IMR-90 (cell line): ENCODE measurements at regions not wholly inside any gene's neighbourhood (a gene's known extent, or its start where the extent isn't known, plus 50 kb on each side); places are given as distances from the start of the nearest gene placed in this dataset.
A peak's percentile ranks its signal among the peaks of the same experiment; 100 is the strongest.

Source experiments
- ATAC-seq: fragments of 200-7000 bp; cut with Tn5 transposase; 2 replicates; pipeline ENCODE4 v1.9.1; 2020; ENCODE audit warnings: low read depth, mild to moderate bottlenecking, moderate library complexity
- BruUV-seq: library from RNA; stranded (reverse); fragments of 400-500 nt; replicated peaks from 2 replicates; lab custom pipeline; 2021; lab: Mats Ljungman, UMichigan
- CTCF ChIA-PET: fragments of 300-600 bp; formaldehyde crosslinking; extraction: SDS; loops from one replicate; lab custom pipeline; 2021; ENCODE audit warnings: antibody characterized with exemption; lab: Yijun Ruan, JAX
- POLR2A ChIA-PET: fragments of 300-600 bp; sonication (Branson Sonifier 250); formaldehyde crosslinking; loops from one replicate; lab custom pipeline; 2022; ENCODE audit warnings: antibody characterized with exemption; ENCODE audit not compliant: unreplicated experiment; lab: Charles Lee
- DNase-seq: peaks from one replicate; pipeline ENCODE4 v3.0.0; 2013
- H2AFZ ChIP-seq: replicated peaks from 2 replicates; pipeline ENCODE3; 2013; ENCODE audit warnings: low read length, mild to moderate bottlenecking; ENCODE audit not compliant: poor library complexity
- H2AK5ac ChIP-seq: 2 replicates; pipeline ENCODE4 v1.6.1; 2013; ENCODE audit warnings: low read depth, low read length, inconsistent platforms
- H2AK9ac ChIP-seq: replicated peaks from 2 replicates; pipeline ENCODE3; 2013; ENCODE audit warnings: mild to moderate bottlenecking, low read depth, low read length, moderate library complexity; ENCODE audit not compliant: poor library complexity
- H2BK120ac ChIP-seq: 2 replicates; pipeline ENCODE4 v1.6.1; 2013; ENCODE audit warnings: low read depth, low read length, inconsistent platforms
- H2BK15ac ChIP-seq: 3 replicates; pipeline ENCODE4 v1.6.1; 2013; ENCODE audit warnings: low read depth, low read length, inconsistent platforms
- H2BK20ac ChIP-seq: 2 replicates; pipeline ENCODE4 v1.6.1; 2013; ENCODE audit warnings: low read depth, mild to moderate bottlenecking, inconsistent platforms, low read length, moderate library complexity
- H2BK5ac ChIP-seq: 2 replicates; pipeline ENCODE4 v1.6.1; 2013; ENCODE audit warnings: mild to moderate bottlenecking, low read depth, low read length, inconsistent platforms; ENCODE audit not compliant: poor library complexity, severe bottlenecking
- H3K14ac ChIP-seq: replicated peaks from 2 replicates; pipeline ENCODE4 v1.6.1; 2013; ENCODE audit warnings: low read depth, low read length, inconsistent platforms
- H3K18ac ChIP-seq: 2 replicates; pipeline ENCODE4 v1.6.1; 2013; ENCODE audit warnings: low read depth, low read length, control low read depth
- H3K23ac ChIP-seq: 2 replicates; pipeline ENCODE4 v1.6.1; 2013; ENCODE audit warnings: low read depth, low read length, inconsistent platforms
- H3K27ac ChIP-seq: 2 replicates; pipeline ENCODE4 v1.5.1; 2013; ENCODE audit warnings: mild to moderate bottlenecking, control low read depth, low read length; ENCODE audit not compliant: insufficient read depth
- H3K27me3 ChIP-seq: 2 replicates; pipeline ENCODE4 v1.6.1; 2013; ENCODE audit warnings: low read length; ENCODE audit not compliant: control insufficient read depth, insufficient read depth
- H3K36me3 ChIP-seq: 2 replicates; pipeline ENCODE4 v1.6.1; 2013; ENCODE audit warnings: low read length, mixed read lengths; ENCODE audit not compliant: control insufficient read depth, insufficient read depth
- H3K4ac ChIP-seq: 2 replicates; pipeline ENCODE4 v1.6.1; 2013; ENCODE audit warnings: low read depth, low read length, inconsistent platforms
- H3K4me1 ChIP-seq: 2 replicates; pipeline ENCODE4 v1.6.1; 2013; ENCODE audit warnings: low read length, mixed read lengths; ENCODE audit not compliant: control insufficient read depth, insufficient read depth
- H3K4me2 ChIP-seq: 2 replicates; pipeline ENCODE4 v1.6.1; 2013; ENCODE audit warnings: low read depth, mild to moderate bottlenecking, control low read depth, low read length, moderate library complexity
- H3K4me3 ChIP-seq: 2 replicates; pipeline ENCODE4 v1.5.1; 2013; ENCODE audit warnings: low read depth, mild to moderate bottlenecking, control low read depth, low read length, moderate library complexity; ENCODE audit not compliant: insufficient read depth
- H3K56ac ChIP-seq: 2 replicates; pipeline ENCODE4 v1.6.1; 2013; ENCODE audit warnings: low read length, inconsistent platforms; ENCODE audit not compliant: insufficient read depth; ENCODE audit errors: extremely low read depth
- H3K79me1 ChIP-seq, 2 experiments: 2 replicates each; pipeline ENCODE4 v1.6.1; 2013; ENCODE audit warnings: low read length in 2 of 2, inconsistent platforms in 1 of 2, low read depth in 1 of 2
- H3K9ac ChIP-seq: 2 replicates; pipeline ENCODE4 v1.6.1; 2013; ENCODE audit warnings: low read depth, low read length, control low read depth
- H3K9me1 ChIP-seq: 2 replicates; pipeline ENCODE4 v1.6.1; 2013; ENCODE audit warnings: low read length, inconsistent platforms; ENCODE audit not compliant: insufficient read depth
- H3K9me3 ChIP-seq: 2 replicates; pipeline ENCODE4 v1.6.1; 2013; ENCODE audit warnings: low read length; ENCODE audit not compliant: control insufficient read depth, insufficient read depth
- H4K20me1 ChIP-seq: 2 replicates; pipeline ENCODE4 v1.6.1; 2013; ENCODE audit warnings: low read length, inconsistent platforms; ENCODE audit not compliant: insufficient read depth
- H4K5ac ChIP-seq: 2 replicates; pipeline ENCODE4 v1.6.1; 2013; ENCODE audit warnings: mild to moderate bottlenecking, low read depth, low read length, control low read depth
- H4K8ac ChIP-seq, 2 experiments: 2 replicates each; pipeline ENCODE4 v1.6.1; 2013; ENCODE audit warnings: low read depth in 2 of 2, low read length in 2 of 2, control low read depth in 1 of 2, inconsistent platforms in 1 of 2
- H4K91ac ChIP-seq: 2 replicates; pipeline ENCODE4 v1.6.1; 2013; ENCODE audit warnings: low read depth, low read length, inconsistent platforms; ENCODE audit not compliant: insufficient read depth
- BHLHE40 ChIP-seq: fragments of 150-350 bp; IDR thresholded peaks from 2 replicates; pipeline ENCODE4 v1.6.1; 2016; ENCODE audit warnings: mild to moderate bottlenecking, low read depth, low read length
- CTCF ChIP-seq: conservative IDR thresholded peaks from 2 replicates; pipeline ENCODE4 v1.5.1; 2012; ENCODE audit warnings: mild to moderate bottlenecking, low read depth, low read length, improper control_type of control experiment
- MAZ ChIP-seq: IDR thresholded peaks from 2 replicates; pipeline ENCODE4 v1.6.1; 2012; ENCODE audit warnings: low read depth, mild to moderate bottlenecking, low read length, improper control_type of control experiment, moderate library complexity, borderline replicate concordance
- POLR2A ChIP-seq: IDR thresholded peaks from 2 replicates; pipeline ENCODE4 v1.6.1; 2012; ENCODE audit warnings: mild to moderate bottlenecking, low read depth, low read length
- RAD21 ChIP-seq: IDR thresholded peaks from 2 replicates; pipeline ENCODE4 v1.6.1; 2012; ENCODE audit warnings: low read length, improper control_type of control experiment
- RCOR1 ChIP-seq: IDR thresholded peaks from 2 replicates; pipeline ENCODE4 v1.6.1; 2012; ENCODE audit warnings: mild to moderate bottlenecking, low read length, improper control_type of control experiment; ENCODE audit not compliant: insufficient replicate concordance
- RFX5 ChIP-seq: IDR thresholded peaks from 2 replicates; pipeline ENCODE4 v1.8.0; 2012; ENCODE audit warnings: low read depth, mild to moderate bottlenecking, low read length, moderate library complexity
- SMC3 ChIP-seq: fragments of 150-350 bp; IDR thresholded peaks from 2 replicates; pipeline ENCODE4 v1.6.1; 2016; ENCODE audit warnings: low read depth, mild to moderate bottlenecking, antibody characterized with exemption, low read length, moderate library complexity
- dilution Hi-C: fragments of 300-500 bp; cut with HindIII; formaldehyde crosslinking; loops from one replicate; pipeline ENCODE4 v1.14.3; 2018; ENCODE audit warnings: low sequenced_read_pairs; ENCODE audit not compliant: unreplicated experiment
- in situ Hi-C: fragments of 300-500 bp; cut with MboI; formaldehyde crosslinking; loops from 3 replicates; pipeline ENCODE4 v1.14.3; 2019; ENCODE audit warnings: low sequenced_read_pairs, inconsistent platforms, mixed read lengths
- intact Hi-C: fragments of 100-400 bp; cut with micrococcal nuclease; formaldehyde crosslinking; loops from 2 replicates; pipeline ENCODE4 v1.10.0; 2022

DNA sequence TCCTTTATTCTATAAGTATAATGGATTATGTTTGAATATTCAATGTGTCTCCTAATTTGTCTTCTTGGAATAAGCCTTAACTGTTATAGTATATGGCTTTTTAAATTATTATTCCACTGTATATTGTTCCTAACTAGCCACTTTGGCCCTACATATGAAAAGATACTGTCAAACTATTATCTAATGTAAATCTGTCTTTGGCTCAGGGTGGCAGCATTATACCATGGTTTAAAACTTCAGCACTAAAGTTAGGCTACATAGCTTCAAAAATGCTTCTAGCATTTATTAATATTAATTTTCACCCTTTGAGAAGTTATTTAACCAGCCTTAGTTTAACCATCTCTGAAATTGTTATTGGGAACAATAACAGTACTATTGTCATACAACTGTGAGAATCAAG is 543.1 kb upstream of the MBL2 start:
- Histone ChIP-seq H3K9me1 (no peaks in the 10 kb centered on the region), H2AFZ (no peak overlapping the region), H4K20me1 (no peaks in the 10 kb centered on the region), H3K56ac (no peak overlapping the region), H4K5ac (no peak overlapping the region), H2BK5ac (no peak overlapping the region), H3K14ac (no peak overlapping the region), H3K27me3 (no peaks in the 10 kb centered on the region), H3K4me3 (no peak overlapping the region), H3K27ac (no peak overlapping the region), H3K23ac (no peak overlapping the region), H2AK5ac (no peak overlapping the region), H3K9me3 (no peaks in the 10 kb centered on the region), H3K18ac (no peak overlapping the region), H2AK9ac (no peak overlapping the region), H2BK120ac (no peak overlapping the region), H3K79me1 (no peaks in the 10 kb centered on the region), H2BK20ac (no peak overlapping the region), H3K36me3 (no peaks in the 10 kb centered on the region), H3K4me1 (no peaks in the 10 kb centered on the region), H4K8ac (no peak overlapping the region), H3K4me2 (no peak overlapping the region), H2BK15ac (no peak overlapping the region), H3K9ac (no peak overlapping the region), H3K4ac (no peak overlapping the region), H4K91ac (no peak overlapping the region)
- intact Hi-C loops, result no loop called here
- dilution Hi-C loops, result no loop called here
- BruUV-seq, result no TSS peak
- peak; percentile 46; the same call in 1 of the 2 replicates for TF ChIP-seq RAD21
- no peak for TF ChIP-seq RFX5
- TF ChIP-seq SMC3, result no peak
- no peak for TF ChIP-seq BHLHE40
- peak; percentile 25; the same call in 1 of the 2 replicates for TF ChIP-seq CTCF
- TF ChIP-seq RCOR1, result no peak
- no peak for TF ChIP-seq POLR2A
- no peak for TF ChIP-seq MAZ
- in situ Hi-C loops, result no loop called here
- DNase-seq (peak; percentile 11), ATAC-seq (no peak)
- CTCF ChIA-PET, result interaction anchor here (1.0 kb wide), 1 partner anchor 18 kb away, joined by 3 read pairs; no protein-coding TSS in a partner anchor
- POLR2A ChIA-PET, result no interaction called here
